ENCODE measurements at regions not wholly inside any gene's neighbourhood (a gene's known extent, or its start where the extent isn't known, plus 50 kb on each side); places are given as distances from the start of the nearest gene placed in this dataset.
"Not testable (repeated sequence)": the region's sequence is repeated elsewhere in the genome, so short reads cannot be mapped to it uniquely, and the experiment has no call there.

GRCh38 chr14:42499137-42499536 is 892.5 kb downstream of the LRFN5 start:
- no peak for DNase-seq (ENCODE audit: low spot score)

GRCh38 chr14:42490536-42490935 is 883.9 kb downstream of the LRFN5 start:
- no peak for DNase-seq (ENCODE audit: low spot score)

- DNase-seq (ENCODE audit: low spot score) = no peak
These were observed 882.3 kb downstream of the LRFN5 start for GRCh38 chr14:42488965-42489364.

GRCh38 chr14:42482345-42482971 is 875.8 kb downstream of the LRFN5 start:
- not testable (repeated sequence) for DNase-seq (ENCODE audit: low spot score)

GRCh38 chr14:42481714-42482113 is 875.0 kb downstream of the LRFN5 start:
- not testable (repeated sequence) for DNase-seq (ENCODE audit: low spot score)

GRCh38 chr14:42480255-42480654 is 873.6 kb downstream of the LRFN5 start:
- DNase-seq (ENCODE audit: low spot score) = no peak

GRCh38 chr14:42475289-42475688 is 868.6 kb downstream of the LRFN5 start:
- DNase-seq (ENCODE audit: low spot score) = no peak

GRCh38 chr14:42470427-42470719 is 863.7 kb downstream of the LRFN5 start:
- DNase-seq (ENCODE audit: low spot score) = no peak

- DNase-seq (ENCODE audit: low spot score) = no peak
These were observed 863.2 kb downstream of the LRFN5 start for GRCh38 chr14:42469637-42470426.

GRCh38 chr14:42460673-42461072 is 854.0 kb downstream of the LRFN5 start:
- no peak for DNase-seq (ENCODE audit: low spot score)

GRCh38 chr14:42459171-42459685 is 852.6 kb downstream of the LRFN5 start:
- no peak for DNase-seq (ENCODE audit: low spot score)

GRCh38 chr14:42441615-42442014 is 834.9 kb downstream of the LRFN5 start:
- no peak for DNase-seq (ENCODE audit: low spot score)

GRCh38 chr14:42437809-42438208 is 831.1 kb downstream of the LRFN5 start:
- no peak for DNase-seq (ENCODE audit: low spot score)

- no peak for DNase-seq (ENCODE audit: low spot score)
These were observed 822.7 kb downstream of the LRFN5 start for GRCh38 chr14:42429401-42429800.

- no peak for DNase-seq (ENCODE audit: low spot score)
These were observed 822.3 kb downstream of the LRFN5 start for GRCh38 chr14:42428996-42429395.

GRCh38 chr14:42424501-42424900 is 817.8 kb downstream of the LRFN5 start:
- no peak for DNase-seq (ENCODE audit: low spot score)

GRCh38 chr14:42421377-42422078 is 814.9 kb downstream of the LRFN5 start:
- no peak for DNase-seq (ENCODE audit: low spot score)

GRCh38 chr14:42420071-42420470 is 813.4 kb downstream of the LRFN5 start:
- no peak for DNase-seq (ENCODE audit: low spot score)

- no peak for DNase-seq (ENCODE audit: low spot score)
These were observed 800.5 kb downstream of the LRFN5 start for GRCh38 chr14:42407153-42407552.

GRCh38 chr14:42391146-42391834 is 784.6 kb downstream of the LRFN5 start:
- no peak for DNase-seq (ENCODE audit: low spot score)

- DNase-seq (ENCODE audit: low spot score) = no peak
These were observed 772.2 kb downstream of the LRFN5 start for GRCh38 chr14:42378880-42379279.

GRCh38 chr14:42378274-42378673 is 771.6 kb downstream of the LRFN5 start:
- no peak for DNase-seq (ENCODE audit: low spot score)
